Ovary (tissue), 7 donors: ENCODE measurements at regions not wholly inside any gene's neighbourhood (a gene's known extent, or its start where the extent isn't known, plus 50 kb on each side); places are given as distances from the start of the nearest gene placed in this dataset.

Experiments used
- DNase-seq, 5 donors: peaks; one replicate each; pipeline ENCODE4 v3.0.0-alpha.2; 2019 to 2020
- H3K27ac ChIP-seq, 2 donors: fragments of 200-600 bp; one replicate each; pipeline versions ENCODE4 v1.5.1 to v1.8.0; 2019 to 2022
- H3K27me3 ChIP-seq: fragments of 200-600 bp; one replicate; pipeline ENCODE4 v1.8.0; 2022
- H3K36me3 ChIP-seq: fragments of 200-600 bp; sonication (generic); one replicate; pipeline ENCODE4 v1.5.1; 2019
- H3K4me1 ChIP-seq: one replicate; pipeline ENCODE4 v1.8.1; 2013; ENCODE audit warnings: mild to moderate bottlenecking, moderate library complexity; ENCODE audit not compliant: insufficient read depth
- H3K4me3 ChIP-seq: fragments of 200-600 bp; sonication (generic); one replicate; pipeline ENCODE4 v1.5.1; 2017
- H3K9me3 ChIP-seq, 2 donors: fragments of 200-600 bp in 1 of 2; sonication (generic) in 1 of 2; one replicate each; pipeline versions ENCODE4 v1.5.1 to v1.8.1; 2013 to 2019; ENCODE audit warnings: mild to moderate bottlenecking in 1 of 2, moderate library complexity in 1 of 2
- CTCF ChIP-seq, 3 donors: fragments of 450-650 bp in 2 of 3; fragments of 200-600 bp in 1 of 3; IDR thresholded peaks; one replicate each; pipeline versions ENCODE4 v1.5.1 to v1.8.0; 2016 to 2022; ENCODE audit warnings: antibody characterized with exemption in 3 of 3, mild to moderate bottlenecking in 1 of 3
- EP300 ChIP-seq: sonication (generic); formaldehyde crosslinking; IDR thresholded peaks from one replicate; pipeline ENCODE4 v1.6.1; 2017; ENCODE audit warnings: antibody characterized with exemption
- POLR2A ChIP-seq: fragments of 450-650 bp; IDR thresholded peaks from one replicate; pipeline ENCODE4 v1.6.1; 2017; ENCODE audit warnings: antibody characterized with exemption, mild to moderate bottlenecking, moderate library complexity
- WGBS, 3 donors: extraction: QIAGEN DNeasy Blood & Tissue Kit in 1 of 3; methylation state at CpG; one replicate each; pipeline versions ENCODE4 v1.1.5 to v1.1.7; 2013 to 2017; 5-methylcytosine and 5-hydroxymethylcytosine counted together
- intact Hi-C, 4 donors: fragments of 100-400 bp; cut with DNase I; formaldehyde crosslinking; loops; one replicate each; pipeline versions ENCODE4 v1.11.0 to v1.15.1; 2022 to 2023
- donor health status: DM: no; HTN: no; CAD: no; lungs with moderate emphysema.
- donor health status: DM: no; HTN: no; CAD: no.
- donor health status: Bipolar disorder and iron deficiency.
- donor health status: DM: no; HTN: no; CAD: no.
- donor health status: DM: yes; HTN: yes; CAD: no.

GRCh38 chr4:60952921-60953320, 247.2 kb upstream of the ADGRL3 start:
- Histone ChIP-seq H3K36me3 (no peaks in the 10 kb centered on the region), H3K4me1 (no peaks in the 10 kb centered on the region), H3K9me3 (no peaks in the 10 kb centered on the region), H3K27ac (no peak overlapping the region), H3K4me3 (no peak overlapping the region), H3K27me3 (no peaks in the 10 kb centered on the region)
- TF ChIP-seq CTCF (IDR thresholded peaks at IDR 0.05), result no peak
- no peak for TF ChIP-seq POLR2A
- TF ChIP-seq EP300, result no peak
- intact Hi-C loops, result no loop called here
- no peak for DNase-seq
- WGBS, 3 donors, result 62 to 78% (median 64%) methylated on average over 2 of the region's 2 CpGs

GRCh38 chr4:60953826-60954225, 246.3 kb upstream of the ADGRL3 start:
- DNase-seq, result no peak
- no peak for TF ChIP-seq CTCF (IDR thresholded peaks at IDR 0.05)
- TF ChIP-seq EP300, result no peak
- no peak for TF ChIP-seq POLR2A
- Histone ChIP-seq H3K27ac (no peak overlapping the region), H3K9me3 (no peaks in the 10 kb centered on the region), H3K4me3 (no peak overlapping the region), H3K27me3 (no peaks in the 10 kb centered on the region), H3K36me3 (no peaks in the 10 kb centered on the region), H3K4me1 (no peaks in the 10 kb centered on the region)
- 12 to 25% (median 19%) methylated on average over 4 of the region's 4 CpGs for WGBS, 3 donors
- intact Hi-C loops, result no loop called here

GRCh38 chr4:60962286-60962685, 237.8 kb upstream of the ADGRL3 start:
- Histone ChIP-seq H3K27ac (no peak overlapping the region), H3K27me3 (no peaks in the 10 kb centered on the region), H3K36me3 (no peaks in the 10 kb centered on the region), H3K9me3 (no peaks in the 10 kb centered on the region), H3K4me1 (no peaks in the 10 kb centered on the region), H3K4me3 (no peak overlapping the region)
- DNase-seq, result no peak
- TF ChIP-seq EP300 (no peak), CTCF (IDR thresholded peaks at IDR 0.05) (no peak)
- 79 to 86% (median 85%) methylated on average over 5 of the region's 5 CpGs for WGBS, 3 donors
- intact Hi-C loops, result no loop called here

- DNase-seq, result no peak
- H3K36me3 ChIP-seq, result no peaks in the 10 kb centered on the region
- no peak overlapping the region for H3K27ac ChIP-seq
- intact Hi-C loops, result no loop called here
- no peaks in the 10 kb centered on the region for H3K9me3 ChIP-seq
- H3K4me3 ChIP-seq, result no peak overlapping the region
- 70 to 79% (median 78%) methylated on average over 4 of the region's 4 CpGs for WGBS, 3 donors
- no peaks in the 10 kb centered on the region for H3K27me3 ChIP-seq
- no peak for TF ChIP-seq EP300
- no peak for TF ChIP-seq POLR2A
- TF ChIP-seq CTCF (IDR thresholded peaks at IDR 0.05), result no peak
- no peaks in the 10 kb centered on the region for H3K4me1 ChIP-seq
These were observed 218.6 kb upstream of the ADGRL3 start for GRCh38 chr4:60981534-60981933.

- H3K36me3 ChIP-seq, result no peaks in the 10 kb centered on the region
- no peak for DNase-seq
- no peak overlapping the region for H3K27ac ChIP-seq
- intact Hi-C loops, result no loop called here
- no peaks in the 10 kb centered on the region for H3K9me3 ChIP-seq
- H3K4me3 ChIP-seq, result no peak overlapping the region
- TF ChIP-seq CTCF (IDR thresholded peaks at IDR 0.05) (no peak), POLR2A (no peak), EP300 (no peak)
- WGBS, 3 donors, result 74 to 86% (median 82%) methylated on average over 1 of the region's 1 CpG
- no peaks in the 10 kb centered on the region for H3K27me3 ChIP-seq
- H3K4me1 ChIP-seq, result no peaks in the 10 kb centered on the region
These were observed 211.0 kb upstream of the ADGRL3 start for GRCh38 chr4:60989141-60989540.
